Activated CD4-positive, alpha-beta T cell treated with anti-CD3 and anti-CD28 coated beads, Interleukin-2, amount 50 U/mL, for 16 hours (primary cell): ENCODE measurements at regions not wholly inside any gene's neighbourhood (a gene's known extent, or its start where the extent isn't known, plus 50 kb on each side); places are given as distances from the start of the nearest gene placed in this dataset.

Experiments
- DNase-seq: peaks from one replicate; pipeline ENCODE4 v3.0.0-alpha.2; 2020

DNA sequence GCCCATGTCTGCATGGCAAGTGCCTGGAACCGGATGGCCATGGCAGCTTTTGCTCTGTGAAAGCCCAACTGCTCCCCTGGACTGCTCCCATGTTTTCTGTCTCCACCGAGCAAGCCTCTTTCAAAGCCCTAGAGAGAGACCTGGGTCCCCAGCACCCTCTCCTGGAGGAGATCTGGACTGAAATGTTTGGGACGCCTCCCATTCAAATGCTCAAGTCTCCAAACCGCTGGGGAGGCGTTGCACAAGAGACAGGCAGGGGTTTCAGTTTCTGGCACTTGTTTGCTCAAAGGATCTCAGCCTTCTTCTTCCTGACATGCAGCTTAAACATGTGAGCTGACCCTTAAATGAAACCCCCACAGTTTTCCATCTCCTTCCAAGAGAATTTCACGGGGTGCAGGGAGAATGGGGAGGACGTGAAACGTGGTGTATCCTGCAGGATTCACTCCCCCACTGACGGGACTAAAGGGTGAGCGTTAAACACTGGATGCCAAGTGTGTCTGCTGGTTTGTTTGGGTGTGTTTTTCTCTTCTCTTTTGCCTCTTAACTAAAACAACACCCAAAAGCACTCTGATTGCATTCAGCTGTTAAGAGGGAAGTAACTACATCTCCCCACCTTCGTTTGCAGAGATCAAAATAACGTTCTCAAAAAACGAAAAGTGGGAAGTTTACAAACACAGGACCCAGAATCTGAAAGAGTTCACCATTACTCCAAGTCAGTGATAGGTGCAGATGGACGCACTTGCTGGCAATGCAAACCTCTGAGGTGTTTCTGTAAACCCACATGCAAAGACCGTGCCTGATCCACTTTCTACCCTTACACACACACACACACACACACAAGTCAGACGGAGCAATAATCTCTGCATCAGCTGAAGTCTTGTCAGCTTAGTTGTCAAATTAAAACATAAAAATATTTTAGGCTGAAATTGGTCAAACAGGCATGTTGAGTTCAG lies 256.9 kb downstream of the C16orf95 start:
- no peak for DNase-seq

GRCh38 chr16:87061243-87061920 lies 255.8 kb downstream of the C16orf95 start:
- no peak for DNase-seq

DNA sequence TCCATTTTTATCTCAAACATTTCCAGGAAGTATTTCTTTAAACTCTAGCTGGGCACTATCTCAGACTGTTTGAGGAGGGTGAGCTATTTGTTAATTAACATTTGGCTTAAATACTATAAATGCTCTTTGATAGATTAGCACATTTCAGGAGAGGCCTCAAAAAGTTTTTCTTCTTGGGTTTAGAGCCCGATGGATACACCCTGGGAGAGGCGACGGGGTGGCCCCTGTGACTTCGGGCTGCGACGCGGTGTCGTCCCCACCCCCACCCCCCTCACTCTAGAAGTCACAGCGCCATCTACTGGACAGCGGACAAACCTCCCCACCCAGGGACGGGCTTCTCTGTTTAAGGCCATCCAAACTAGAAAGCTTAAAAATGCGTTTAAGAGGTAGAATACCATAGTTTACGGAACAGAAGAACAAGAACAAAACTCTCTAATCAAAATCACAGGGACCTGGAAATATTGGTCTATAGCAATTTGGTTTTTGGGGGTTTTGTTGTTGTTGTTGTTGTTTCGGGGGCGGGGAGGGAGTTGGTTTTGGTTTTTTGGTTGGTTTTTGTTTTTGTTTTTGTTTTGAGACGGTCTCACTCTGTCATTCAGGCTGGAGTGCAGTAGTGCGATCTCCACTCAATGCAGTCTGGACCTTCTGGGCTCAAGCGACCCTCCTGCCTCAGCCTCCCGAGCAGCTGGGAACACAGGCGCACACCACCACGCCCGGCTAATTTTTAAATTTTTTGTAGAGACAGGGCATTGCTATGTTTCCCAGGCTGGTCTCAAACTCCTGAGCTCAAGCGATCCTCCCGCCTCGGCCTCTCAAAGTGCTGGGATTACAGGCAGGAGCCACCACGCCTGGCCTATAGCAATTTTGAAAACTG lies 254.4 kb downstream of the C16orf95 start:
- DNase-seq = peak; percentile 62

DNA sequence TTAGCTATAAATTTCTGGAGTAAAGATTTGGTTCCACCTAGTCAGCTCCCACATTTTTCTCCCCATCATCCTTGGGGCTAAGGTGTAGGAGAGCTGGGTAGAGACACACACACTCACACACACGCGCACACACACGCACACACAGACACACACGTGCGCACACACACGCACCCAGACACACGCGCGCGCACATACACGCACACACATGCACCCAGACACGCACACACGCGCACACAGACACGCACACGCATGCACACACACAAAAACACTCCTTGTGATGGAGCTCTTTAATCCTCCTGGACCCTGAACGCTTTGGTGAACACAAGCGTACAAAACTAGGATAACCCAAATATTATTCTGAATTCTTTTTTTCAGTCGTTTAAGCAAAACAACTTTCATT lies 253.6 kb downstream of the C16orf95 start:
- no peak for DNase-seq

GRCh38 chr16:87064731-87065445 lies 252.3 kb downstream of the C16orf95 start:
- DNase-seq = no peak

- no peak for DNase-seq
Observed at GRCh38 chr16:87065446-87066132, 251.6 kb downstream of the C16orf95 start.

DNA sequence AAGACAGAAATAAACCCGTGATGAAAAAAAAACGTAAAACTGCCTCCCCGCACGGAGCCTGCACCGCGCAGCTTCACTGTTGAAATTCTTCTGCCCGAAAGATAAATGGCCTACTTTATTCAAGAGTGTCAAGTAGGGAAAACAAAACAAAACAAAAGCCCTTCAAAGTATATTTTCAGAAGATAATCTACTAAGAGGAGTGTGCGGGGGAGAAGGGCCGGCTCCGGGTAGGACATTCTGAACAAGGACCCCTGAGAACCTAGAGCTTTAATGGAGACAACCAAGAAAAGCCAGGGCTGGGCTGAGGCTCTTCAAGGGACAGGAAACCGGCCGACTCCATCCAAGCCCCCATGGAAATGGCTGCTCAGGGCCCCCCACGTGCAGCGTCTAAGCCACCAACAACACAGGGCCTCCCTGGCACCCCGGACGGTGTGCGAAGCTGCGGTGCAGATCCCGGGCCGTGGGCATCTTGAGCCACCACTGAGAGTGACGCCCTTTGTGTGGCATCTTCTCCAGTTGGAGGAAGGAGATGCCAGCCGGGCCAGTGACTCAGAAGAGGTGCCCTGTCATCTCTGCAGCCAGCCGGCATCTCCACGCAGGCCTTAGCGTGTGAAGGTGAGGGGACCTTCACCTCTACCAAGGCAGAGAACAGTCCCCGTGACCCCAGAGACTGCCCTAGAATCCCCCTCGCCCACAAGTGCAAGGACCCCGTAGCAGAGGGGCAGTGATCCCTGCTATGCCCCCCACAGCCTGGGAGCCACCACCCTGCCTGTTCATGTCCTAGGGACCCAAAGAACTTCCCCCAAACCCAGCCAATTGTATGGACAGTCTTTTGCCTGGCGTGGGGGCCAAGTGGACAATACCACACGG lies 250.8 kb downstream of the C16orf95 start:
- DNase-seq = no peak

DNA sequence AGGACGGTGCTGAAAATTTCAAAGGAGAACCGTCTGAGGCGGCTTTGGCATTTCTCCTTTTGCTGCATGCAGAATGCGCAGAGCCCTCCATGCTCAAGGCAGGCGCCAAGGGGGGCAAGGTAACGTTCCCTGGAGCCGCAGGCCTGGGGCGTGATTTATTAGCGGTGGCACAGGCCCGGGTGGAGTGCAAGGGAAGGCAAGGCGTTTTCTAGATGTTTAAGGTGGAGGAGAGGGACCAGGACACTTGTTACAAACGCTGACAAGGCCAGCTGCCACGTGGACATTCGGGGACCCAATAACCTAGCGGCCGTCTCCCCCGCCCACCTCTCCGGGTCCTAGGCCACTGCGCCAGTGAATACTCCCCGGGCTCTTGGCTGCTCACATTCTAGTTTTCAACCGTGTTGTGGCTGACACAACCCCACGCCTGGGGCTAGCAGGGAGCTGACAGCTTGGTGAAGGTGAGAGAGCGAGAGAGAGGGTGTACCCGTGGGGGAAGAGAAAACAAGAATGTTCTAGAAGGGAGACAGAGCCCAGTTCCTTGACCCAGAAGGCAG lies 250.1 kb downstream of the C16orf95 start:
- no peak for DNase-seq

- no peak for DNase-seq
Observed at GRCh38 chr16:87067836-87068761, 249.1 kb downstream of the C16orf95 start.

DNA sequence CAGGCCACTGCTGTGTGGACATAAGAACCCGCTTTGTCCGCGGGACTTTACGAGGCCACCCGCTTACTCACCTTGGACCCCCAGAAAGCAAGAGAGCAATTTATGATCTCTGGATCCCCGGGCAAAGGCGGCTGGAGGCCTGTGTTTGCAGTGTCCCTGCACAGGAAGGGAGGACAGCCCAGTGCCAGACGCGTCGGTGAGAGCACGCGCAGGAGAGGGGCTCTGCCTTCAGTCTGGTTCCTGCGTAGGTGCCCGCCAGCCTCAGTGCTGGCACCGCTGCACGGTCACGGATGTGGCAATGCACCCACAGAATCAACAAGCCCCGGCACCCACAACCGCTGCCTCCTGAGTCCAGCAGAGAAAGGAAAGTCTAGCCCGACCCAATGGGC lies 248.4 kb downstream of the C16orf95 start:
- no peak for DNase-seq

GRCh38 chr16:87070657-87071056 lies 246.5 kb downstream of the C16orf95 start:
- no peak for DNase-seq

- no peak for DNase-seq
Observed at GRCh38 chr16:87072101-87072500, 245.1 kb downstream of the C16orf95 start.

DNA sequence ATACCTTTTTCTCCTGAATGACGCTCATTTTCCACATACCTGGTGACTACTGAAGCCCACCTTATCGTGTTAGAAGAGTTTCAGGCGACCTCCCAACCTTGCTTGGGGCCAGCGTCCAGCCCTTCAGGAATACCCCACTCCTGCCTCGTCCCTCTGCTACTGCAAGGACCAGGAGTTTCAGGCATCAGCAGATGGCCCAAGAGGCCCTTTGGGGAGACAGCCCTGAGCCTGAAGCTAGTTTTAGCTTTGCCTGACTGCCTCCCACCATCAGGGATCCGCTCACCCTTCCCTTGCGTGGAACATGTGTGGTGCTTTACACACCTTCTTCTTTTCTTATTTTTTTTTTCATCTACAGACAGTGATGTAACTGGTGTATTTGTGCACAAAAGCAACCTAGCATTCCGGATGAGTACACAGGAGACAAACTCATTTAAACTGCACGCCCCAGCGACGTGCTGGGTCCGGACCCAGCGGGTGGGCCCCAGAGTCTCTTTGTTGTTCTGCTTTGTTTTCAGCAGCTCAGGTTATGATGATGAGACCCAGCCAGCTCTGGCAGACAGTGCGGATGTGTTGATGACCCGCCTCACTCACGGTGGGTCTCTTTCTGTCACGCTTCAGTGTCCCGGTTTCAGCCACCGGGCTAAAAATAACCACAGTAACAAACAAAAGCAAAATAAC lies 242.4 kb downstream of the C16orf95 start:
- DNase-seq = no peak

DNA sequence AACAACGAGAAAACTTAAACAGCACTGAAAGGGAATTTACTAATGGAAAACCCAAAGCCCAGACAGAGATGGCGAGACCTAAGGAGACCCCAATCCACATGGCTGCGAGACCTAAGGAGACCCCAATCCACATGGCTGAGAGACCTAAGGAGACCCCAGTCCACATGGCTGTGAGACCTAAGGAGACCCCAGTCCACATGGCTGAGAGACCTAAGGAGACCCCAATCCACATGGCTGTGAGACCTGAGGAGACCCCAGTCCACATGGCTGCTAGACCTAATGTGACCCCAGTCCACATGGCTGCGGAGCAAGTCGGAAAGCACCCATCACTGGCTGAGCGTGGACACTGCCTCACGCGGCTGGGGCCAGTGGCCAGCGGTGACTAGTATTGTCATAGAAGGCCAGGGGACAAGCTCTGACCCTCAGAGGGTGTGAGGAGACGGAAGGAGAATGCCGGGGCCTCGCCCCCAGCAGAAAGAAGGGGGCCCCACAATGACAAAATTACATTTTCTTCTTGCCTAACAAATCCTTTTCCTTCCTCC lies 241.8 kb downstream of the C16orf95 start:
- no peak for DNase-seq

GRCh38 chr16:87076331-87076949 lies 240.8 kb downstream of the C16orf95 start:
- DNase-seq = no peak

DNA sequence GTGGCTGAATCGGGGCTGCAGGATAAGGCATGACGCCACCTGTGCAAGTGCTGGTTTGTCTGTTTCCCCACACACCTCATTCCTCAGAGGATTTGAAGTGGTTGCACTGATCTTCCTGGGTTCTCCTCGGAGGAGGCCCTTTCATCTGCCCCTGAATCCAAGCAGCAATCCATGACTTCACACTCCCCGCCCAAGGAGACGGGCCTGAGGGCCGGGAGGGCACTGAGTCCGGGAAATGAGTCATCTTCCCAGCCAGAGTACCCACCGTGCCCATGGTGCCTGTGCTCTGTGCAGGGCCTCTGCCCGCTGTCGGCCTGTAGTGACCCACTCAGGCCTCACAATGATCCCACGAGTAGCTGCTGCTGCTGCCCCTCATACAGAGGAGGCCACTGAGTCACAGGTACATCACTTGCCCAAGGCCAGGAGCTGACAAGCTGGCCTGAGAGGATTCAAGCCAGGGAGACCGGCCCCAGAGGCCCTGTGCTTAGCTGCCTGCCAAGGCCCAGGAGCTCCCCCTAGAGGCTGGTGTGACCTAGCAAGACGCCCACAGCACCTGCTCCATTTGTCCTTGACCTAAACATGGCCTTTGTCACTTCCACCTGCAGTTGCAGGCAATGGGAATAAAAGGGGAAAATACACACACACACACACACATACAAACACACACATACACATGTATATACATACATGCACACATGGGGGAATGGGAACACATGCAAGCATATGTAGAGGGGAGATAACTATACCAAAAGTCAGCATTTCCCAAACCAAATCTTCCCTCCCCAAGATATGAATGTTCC lies 240.0 kb downstream of the C16orf95 start:
- DNase-seq = peak; percentile 57

DNA sequence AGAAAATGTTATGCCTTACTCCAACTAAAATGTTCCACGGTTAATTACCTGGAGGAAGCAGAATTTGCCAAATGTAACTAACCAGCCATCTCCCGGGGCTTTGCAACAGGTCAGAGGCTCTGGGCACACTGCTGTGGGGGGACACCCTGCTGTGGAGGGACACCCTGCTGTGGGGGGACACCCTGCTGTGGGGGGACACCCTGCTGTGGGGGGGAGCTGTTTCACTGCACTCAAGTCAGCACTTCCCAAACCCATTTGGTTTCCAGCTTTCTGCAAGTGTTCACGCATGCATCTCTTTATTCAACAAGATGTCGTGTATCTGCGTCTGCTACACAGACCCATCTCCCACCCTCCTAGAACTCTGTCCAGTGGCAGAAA lies 239.5 kb downstream of the C16orf95 start:
- no peak for DNase-seq
